Coronary artery (tissue), 2 donors: ENCODE measurements at regions not wholly inside any gene's neighbourhood (a gene's known extent, or its start where the extent isn't known, plus 50 kb on each side); places are given as distances from the start of the nearest gene placed in this dataset.

Experiments
- DNase-seq: peaks from one replicate; pipeline ENCODE4 v3.0.0-alpha.2; 2017; ENCODE audit warnings: low spot score
- H3K27ac ChIP-seq, 2 donors: fragments of 200-600 bp; sonication (generic); one replicate each; pipeline ENCODE4 v1.5.1; 2016 to 2019
- H3K4me3 ChIP-seq: fragments of 200-600 bp; sonication (generic); 2 replicates; pipeline ENCODE4 v1.5.1; 2016; ENCODE audit warnings: mild to moderate bottlenecking, moderate library complexity
- TF ChIP-seq, protein P1 (sequence below): fragments of 200-600 bp; sonication (generic); IDR thresholded peaks from one replicate; pipeline ENCODE4 v1.5.1; 2019; ENCODE audit warnings: antibody characterized with exemption

DNA sequence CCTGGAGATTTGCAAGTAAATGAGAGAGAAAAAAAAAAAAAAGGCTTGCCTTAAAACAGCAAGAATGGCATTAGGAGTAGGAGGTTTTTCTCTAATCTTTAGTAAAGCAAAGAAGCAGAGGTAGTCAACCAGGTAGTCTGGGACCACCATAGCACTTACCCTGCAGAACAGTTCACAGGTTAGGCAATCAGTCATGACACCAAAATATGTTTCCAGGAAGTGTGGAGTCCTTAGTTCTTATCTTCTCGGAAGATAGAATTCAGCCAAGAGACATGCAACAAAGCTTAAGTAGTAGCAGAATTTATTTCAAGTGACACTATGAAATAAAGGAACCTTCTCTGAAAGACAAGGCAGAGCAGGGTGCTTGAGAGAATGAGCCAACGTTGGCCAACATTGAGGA lies 295.8 kb downstream of the IPO8 start:
- Histone ChIP-seq H3K4me3 (no peak overlapping the region), H3K27ac (no peak overlapping the region)
- TF ChIP-seq, protein P1, sequence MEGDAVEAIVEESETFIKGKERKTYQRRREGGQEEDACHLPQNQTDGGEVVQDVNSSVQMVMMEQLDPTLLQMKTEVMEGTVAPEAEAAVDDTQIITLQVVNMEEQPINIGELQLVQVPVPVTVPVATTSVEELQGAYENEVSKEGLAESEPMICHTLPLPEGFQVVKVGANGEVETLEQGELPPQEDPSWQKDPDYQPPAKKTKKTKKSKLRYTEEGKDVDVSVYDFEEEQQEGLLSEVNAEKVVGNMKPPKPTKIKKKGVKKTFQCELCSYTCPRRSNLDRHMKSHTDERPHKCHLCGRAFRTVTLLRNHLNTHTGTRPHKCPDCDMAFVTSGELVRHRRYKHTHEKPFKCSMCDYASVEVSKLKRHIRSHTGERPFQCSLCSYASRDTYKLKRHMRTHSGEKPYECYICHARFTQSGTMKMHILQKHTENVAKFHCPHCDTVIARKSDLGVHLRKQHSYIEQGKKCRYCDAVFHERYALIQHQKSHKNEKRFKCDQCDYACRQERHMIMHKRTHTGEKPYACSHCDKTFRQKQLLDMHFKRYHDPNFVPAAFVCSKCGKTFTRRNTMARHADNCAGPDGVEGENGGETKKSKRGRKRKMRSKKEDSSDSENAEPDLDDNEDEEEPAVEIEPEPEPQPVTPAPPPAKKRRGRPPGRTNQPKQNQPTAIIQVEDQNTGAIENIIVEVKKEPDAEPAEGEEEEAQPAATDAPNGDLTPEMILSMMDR = no peak
- no peak for DNase-seq

DNA sequence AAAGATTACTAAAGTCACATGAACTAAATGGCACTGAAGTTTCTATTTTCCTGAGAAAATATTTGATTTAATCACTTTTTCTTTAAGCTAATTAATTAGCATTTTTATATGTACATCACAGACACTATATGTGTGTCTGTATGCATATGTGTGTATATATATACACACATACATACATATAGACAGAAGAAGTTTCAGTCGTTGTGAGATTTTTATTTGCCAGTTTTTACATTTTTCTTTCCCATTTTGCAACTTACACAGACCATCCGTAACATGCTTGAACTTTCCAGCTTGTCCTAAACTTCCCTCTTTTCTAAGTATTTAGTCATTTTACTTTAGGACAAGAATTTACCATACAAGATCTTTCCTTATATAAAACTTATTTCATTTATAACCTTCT lies 299.1 kb downstream of the IPO8 start:
- Histone ChIP-seq H3K4me3 (no peak overlapping the region), H3K27ac (no peak overlapping the region)
- TF ChIP-seq, protein P1 = no peak

DNA sequence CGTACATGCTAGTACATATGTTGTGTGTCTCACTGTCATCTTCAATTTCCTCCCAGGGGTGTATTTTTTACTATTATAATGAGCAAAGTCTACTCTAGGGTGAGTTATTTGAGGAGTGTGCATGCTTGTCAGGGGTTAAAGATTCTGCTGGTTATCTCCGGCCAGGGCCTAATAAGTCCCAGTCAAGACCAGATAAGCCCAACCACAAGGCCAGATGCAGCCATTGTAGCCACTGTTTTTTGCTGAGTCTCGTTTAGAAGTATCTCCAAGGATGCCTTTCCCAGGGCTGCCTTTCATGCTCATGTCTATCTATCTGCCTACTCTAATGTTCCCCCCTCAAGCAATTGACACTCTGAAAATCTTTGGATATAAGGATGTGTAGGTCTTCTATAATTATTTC lies 300.5 kb downstream of the IPO8 start:
- TF ChIP-seq, protein P1 = no peak
- no peak for DNase-seq
- no peak overlapping the region for H3K4me3 ChIP-seq
- no peak overlapping the region for H3K27ac ChIP-seq

More for the DNA sequence above, 299.1 kb downstream of the IPO8 start:
- no peak for DNase-seq

DNA sequence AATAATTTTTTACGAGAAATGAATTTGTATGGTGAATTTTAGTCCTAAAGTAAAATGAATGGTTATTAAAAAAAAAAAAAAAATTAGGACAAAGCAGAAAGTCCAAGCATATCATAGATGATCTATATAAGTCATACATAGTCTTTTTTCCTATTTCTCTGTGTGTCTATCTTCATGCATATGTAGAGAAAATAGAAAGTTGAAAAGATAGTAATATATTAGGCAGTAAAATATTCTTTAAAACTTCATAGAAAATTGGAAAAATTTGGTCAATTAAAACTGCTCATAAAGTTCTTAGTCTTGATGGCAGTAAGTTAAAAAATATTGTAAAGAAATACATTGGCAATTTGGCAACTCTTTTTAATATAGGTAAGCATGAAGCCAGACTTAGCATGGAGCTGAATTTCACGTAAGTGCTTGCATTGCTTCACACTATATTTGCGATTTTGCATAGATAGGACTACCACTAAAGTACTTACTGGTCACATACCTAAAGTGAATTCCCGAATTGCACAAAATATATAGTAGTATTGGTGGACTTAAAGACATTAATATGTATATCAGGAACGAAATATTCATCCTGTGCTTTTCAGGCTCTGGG lies 303.8 kb downstream of the IPO8 start:
- TF ChIP-seq, protein P1 = no peak
- Histone ChIP-seq H3K27ac (no peak overlapping the region), H3K4me3 (no peak overlapping the region)
- DNase-seq = no peak

DNA sequence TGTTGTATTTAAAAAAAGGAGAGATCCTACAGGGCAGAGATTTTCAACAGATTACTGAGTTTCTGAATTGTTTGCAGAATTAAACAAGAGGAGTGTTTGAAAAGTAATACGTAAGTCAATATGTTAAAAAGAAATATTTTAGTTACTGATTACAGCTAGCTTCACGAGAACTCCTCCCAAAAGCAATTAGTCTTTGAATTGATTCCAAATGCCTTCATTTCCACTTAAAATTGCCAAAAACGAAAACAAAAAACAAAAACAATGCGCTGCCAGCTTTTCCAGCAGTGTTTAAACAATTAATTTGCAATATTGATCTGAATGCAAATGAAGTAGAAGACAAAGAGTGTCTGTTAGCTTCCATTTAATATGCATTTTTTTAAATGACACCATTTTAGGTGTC lies 310.0 kb downstream of the IPO8 start:
- TF ChIP-seq, protein P1 = no peak
- no peak overlapping the region for H3K27ac ChIP-seq
- no peak for DNase-seq
- H3K4me3 ChIP-seq = no peak overlapping the region

DNA sequence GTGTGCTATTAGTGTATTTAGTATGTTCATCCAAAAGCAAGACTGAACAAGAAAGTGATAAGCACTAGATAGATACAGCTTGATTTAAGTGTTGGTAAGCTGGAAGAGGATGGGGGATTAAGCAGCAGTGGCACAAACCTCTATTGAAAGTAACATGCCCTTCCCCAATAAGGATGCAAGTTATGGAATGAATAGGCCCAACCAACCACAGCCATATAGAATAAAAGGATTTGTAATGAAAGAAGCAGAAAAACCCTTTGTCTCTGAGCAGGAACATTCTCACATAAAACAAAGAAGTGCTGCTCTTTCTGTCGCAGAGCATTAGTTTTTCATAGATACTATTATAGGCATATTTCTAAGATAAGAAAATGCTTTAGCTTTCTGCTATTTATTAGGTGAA lies 310.7 kb downstream of the IPO8 start:
- no peak for DNase-seq
- H3K4me3 ChIP-seq = no peak overlapping the region
- TF ChIP-seq, protein P1 = no peak
- H3K27ac ChIP-seq = no peak overlapping the region

DNA sequence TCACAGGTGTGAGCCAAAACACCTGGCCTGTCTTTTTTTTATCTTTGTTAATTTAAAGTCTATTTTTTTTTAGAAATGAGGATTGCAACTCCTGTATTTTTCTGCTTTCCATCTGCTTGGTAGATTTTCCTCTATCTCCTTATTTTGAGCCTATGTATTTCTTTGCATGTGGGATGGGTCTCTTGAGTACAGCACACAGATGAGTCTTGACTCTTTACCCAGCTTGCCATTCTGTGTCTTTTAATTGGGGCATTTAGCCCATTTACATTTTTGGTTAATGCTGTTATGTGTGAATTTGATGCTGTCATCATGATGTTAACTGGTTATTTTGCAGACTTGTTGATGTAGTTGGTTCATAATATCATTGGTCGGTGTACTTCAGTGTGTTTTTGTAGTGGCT lies 317.4 kb downstream of the IPO8 start:
- Histone ChIP-seq H3K4me3 (no peak overlapping the region), H3K27ac (no peak overlapping the region)
- TF ChIP-seq, protein P1 = no peak
- no peak for DNase-seq
